ENCODE measurements at regions not wholly inside any gene's neighbourhood (a gene's known extent, or its start where the extent isn't known, plus 50 kb on each side); places are given as distances from the start of the nearest gene placed in this dataset.

DNA sequence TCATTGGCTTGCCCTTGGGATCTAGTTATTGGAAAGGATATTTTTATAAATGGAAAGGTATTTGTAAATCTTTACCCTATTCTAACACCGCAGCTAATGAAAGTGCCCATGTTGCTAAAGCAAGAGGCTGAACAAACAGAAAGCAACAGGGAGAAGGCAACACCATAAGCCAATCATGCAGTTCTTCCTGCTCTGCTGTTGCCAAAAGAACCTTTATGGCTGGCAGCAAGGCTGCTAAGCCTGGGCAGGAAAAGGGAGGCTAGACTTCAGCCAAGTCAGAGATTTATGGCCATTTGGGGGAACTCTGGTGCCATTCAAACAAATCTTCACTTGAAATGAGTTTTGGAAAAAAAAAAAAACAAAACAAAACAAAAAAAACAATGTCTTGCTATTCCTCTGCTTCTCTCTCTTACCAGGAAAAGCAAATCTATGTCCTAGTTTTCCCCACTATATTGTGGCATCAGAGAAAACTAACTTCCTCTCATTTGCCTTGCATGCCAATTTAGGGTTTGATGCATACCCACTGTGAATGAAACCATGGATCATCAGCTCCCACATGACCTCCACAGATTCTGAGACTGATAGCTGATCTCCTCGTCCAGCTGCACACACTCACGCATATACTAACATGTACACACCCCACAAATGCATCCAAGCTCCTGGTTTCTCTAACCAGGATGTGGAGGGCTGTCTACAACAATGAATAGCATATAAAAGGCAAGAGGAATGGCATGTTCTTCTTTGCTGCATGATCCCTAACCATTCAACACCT is 179.3 kb downstream of the C1D start:
- no peak for DNase-seq (ENCODE audit: low spot score)
- H3K27ac ChIP-seq = no peak overlapping the region
- H3K4me3 ChIP-seq = no peak overlapping the region
- TF ChIP-seq CTCF (IDR thresholded peaks at IDR 0.05) = no peak

- H3K27ac ChIP-seq = no peak overlapping the region
- TF ChIP-seq CTCF (IDR thresholded peaks at IDR 0.05) = no peak
- H3K4me3 ChIP-seq = no peak overlapping the region
- no peak for DNase-seq (ENCODE audit: low spot score)
These were observed 174.3 kb downstream of the C1D start for GRCh38 chr2:67888351-67889005.

DNA sequence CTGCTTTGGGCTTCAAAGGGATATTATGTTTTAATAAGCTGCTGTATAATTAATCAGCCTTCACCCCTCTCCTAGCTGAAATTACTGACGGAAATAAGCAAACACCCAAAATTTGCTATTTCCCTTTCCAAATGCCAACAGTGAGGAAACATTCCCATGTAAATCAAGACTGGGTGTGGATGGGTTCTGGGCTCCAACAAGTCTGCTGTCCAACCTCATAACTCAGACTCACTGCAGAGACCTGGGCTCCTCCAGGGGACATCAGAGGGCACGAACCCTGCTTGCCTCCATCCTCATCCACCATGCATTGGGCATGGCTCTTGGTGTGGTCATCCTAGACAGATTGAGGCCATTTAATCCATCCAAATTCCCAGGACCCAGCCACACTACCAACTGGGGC is 173.7 kb downstream of the C1D start:
- no peak for TF ChIP-seq CTCF (IDR thresholded peaks at IDR 0.05)
- DNase-seq (ENCODE audit: low spot score) = no peak
- Histone ChIP-seq H3K4me3 (no peak overlapping the region), H3K27ac (no peak overlapping the region)

DNA sequence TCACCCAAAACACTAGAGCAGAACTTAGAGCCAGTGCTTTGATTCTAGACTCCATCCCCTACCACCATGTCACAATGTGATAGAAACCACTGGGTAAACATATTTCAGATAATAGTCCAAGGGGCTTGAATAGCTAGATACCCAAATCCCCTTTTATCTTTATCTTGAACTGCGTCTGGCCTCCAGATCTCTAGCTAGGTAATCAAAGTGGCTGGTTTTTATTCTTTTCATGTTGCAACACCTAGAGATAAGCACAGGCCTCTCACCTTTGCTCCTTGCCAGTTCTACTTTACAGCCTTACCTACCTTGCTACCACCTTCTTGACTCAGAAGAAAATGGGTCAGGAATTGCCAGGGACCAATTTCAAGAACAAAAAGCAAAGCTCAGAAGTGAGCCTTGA is 171.2 kb downstream of the C1D start:
- Histone ChIP-seq H3K4me3 (no peak overlapping the region), H3K27ac (no peak overlapping the region)
- TF ChIP-seq CTCF (IDR thresholded peaks at IDR 0.05) = no peak
- DNase-seq (ENCODE audit: low spot score) = no peak

GRCh38 chr2:67892339-67892846 is 170.4 kb downstream of the C1D start:
- no peak for DNase-seq (ENCODE audit: low spot score)
- no peak overlapping the region for H3K4me3 ChIP-seq
- peak overlapping the region; percentile 58 to 69 for H3K27ac ChIP-seq
- no peak for TF ChIP-seq CTCF (IDR thresholded peaks at IDR 0.05)

DNA sequence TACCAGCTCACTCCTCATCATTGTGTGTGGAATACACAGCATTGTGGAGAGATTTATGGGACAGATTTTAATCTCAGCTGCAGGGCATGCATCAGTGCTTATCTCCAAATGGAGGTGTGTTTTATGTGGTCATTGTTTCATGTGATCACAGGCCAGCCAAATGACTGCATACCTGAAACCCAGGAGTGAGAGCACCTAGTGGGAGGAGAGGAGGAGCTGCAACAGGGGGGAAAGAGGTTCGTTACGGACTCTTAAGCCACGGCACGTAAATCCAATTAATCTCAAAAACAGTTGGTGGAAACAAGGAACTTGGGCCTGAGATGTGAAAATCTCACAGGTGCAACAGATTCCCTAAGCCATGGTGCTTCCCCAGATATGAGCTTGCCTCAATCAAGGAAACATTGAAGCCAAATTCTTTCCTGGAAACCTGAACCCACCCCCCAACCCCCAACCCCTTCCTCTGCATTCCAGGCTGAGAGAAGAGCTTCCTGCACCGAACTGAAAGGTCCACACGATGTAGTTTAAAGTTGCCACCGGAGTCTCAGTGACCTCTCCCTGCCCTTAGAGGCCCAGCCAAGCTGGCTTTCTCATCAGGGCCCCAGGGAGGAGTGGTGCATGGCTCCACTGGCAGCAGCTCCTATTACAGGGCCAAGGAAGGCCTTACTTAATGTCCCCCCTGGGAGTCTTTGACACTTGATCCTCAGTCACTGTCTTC is 167.4 kb downstream of the C1D start:
- no peak overlapping the region for H3K27ac ChIP-seq
- no peak overlapping the region for H3K4me3 ChIP-seq
- no peak for TF ChIP-seq CTCF (IDR thresholded peaks at IDR 0.05)
- DNase-seq (ENCODE audit: low spot score) = no peak

All from coronary artery (tissue), 2 donors.